Epidermal melanocyte (primary cell): ENCODE measurements at regions not wholly inside any gene's neighbourhood (a gene's known extent, or its start where the extent isn't known, plus 50 kb on each side); places are given as distances from the start of the nearest gene placed in this dataset.
"Not testable (repeated sequence)": the region's sequence is repeated elsewhere in the genome, so short reads cannot be mapped to it uniquely, and the experiment has no call there.

Source experiments
- DNase-seq: peaks from one replicate; pipeline ENCODE4 v3.0.0; 2011; ENCODE audit warnings: low spot score; ENCODE audit not compliant: insufficient read length

- not testable (repeated sequence) for DNase-seq
These were observed 54.9 kb upstream of the NBPF12 start for GRCh38 chr1:146883190-146883589.

GRCh38 chr1:146881096-146881495 is 57.0 kb upstream of the NBPF12 start:
- DNase-seq: not testable (repeated sequence)

GRCh38 chr1:146863799-146864319 is 74.3 kb upstream of the NBPF12 start:
- not testable (repeated sequence) for DNase-seq

- DNase-seq: not testable (repeated sequence)
These were observed 85.0 kb upstream of the NBPF12 start for GRCh38 chr1:146853147-146853546.

GRCh38 chr1:146850352-146850889 is 87.7 kb upstream of the NBPF12 start:
- DNase-seq: not testable (repeated sequence)

GRCh38 chr1:146838725-146839124 is 99.4 kb upstream of the NBPF12 start:
- DNase-seq: not testable (repeated sequence)

- DNase-seq: not testable (repeated sequence)
These were observed 111.2 kb upstream of the NBPF12 start for GRCh38 chr1:146826957-146827356.

GRCh38 chr1:146794236-146794635 is 143.9 kb upstream of the NBPF12 start:
- DNase-seq: not testable (repeated sequence)

- not testable (repeated sequence) for DNase-seq
These were observed 145.4 kb upstream of the NBPF12 start for GRCh38 chr1:146792725-146793124.

- DNase-seq: not testable (repeated sequence)
These were observed 153.7 kb upstream of the NBPF12 start for GRCh38 chr1:146784212-146784940.

GRCh38 chr1:146781235-146781634 is 156.9 kb upstream of the NBPF12 start:
- not testable (repeated sequence) for DNase-seq

- not testable (repeated sequence) for DNase-seq
These were observed 160.1 kb upstream of the NBPF12 start for GRCh38 chr1:146777826-146778602.

GRCh38 chr1:146774988-146775387 is 163.1 kb upstream of the NBPF12 start:
- DNase-seq: not testable (repeated sequence)

- DNase-seq: not testable (repeated sequence)
These were observed 163.9 kb upstream of the NBPF12 start for GRCh38 chr1:146774271-146774670.

- not testable (repeated sequence) for DNase-seq
These were observed 166.7 kb upstream of the NBPF12 start for GRCh38 chr1:146771409-146771808.

GRCh38 chr1:146770998-146771397 is 167.1 kb upstream of the NBPF12 start:
- not testable (repeated sequence) for DNase-seq

GRCh38 chr1:146763234-146763633 is 174.9 kb upstream of the NBPF12 start:
- not testable (repeated sequence) for DNase-seq

- not testable (repeated sequence) for DNase-seq
These were observed 181.3 kb upstream of the NBPF12 start for GRCh38 chr1:146756858-146757257.

GRCh38 chr1:146748686-146749085 is 189.4 kb upstream of the NBPF12 start:
- not testable (repeated sequence) for DNase-seq

GRCh38 chr1:146731981-146732680 is 206.0 kb upstream of the NBPF12 start:
- not testable (repeated sequence) for DNase-seq
